ENCODE measurements at regions not wholly inside any gene's neighbourhood (a gene's known extent, or its start where the extent isn't known, plus 50 kb on each side); places are given as distances from the start of the nearest gene placed in this dataset.

- Histone ChIP-seq H3K4me1 (ENCODE audit: control insufficient read depth in 1 of 2, insufficient read depth in 2 of 2, low read length in 2 of 2) (no peaks in the 10 kb centered on the region), H3K9me3 (ENCODE audit: control insufficient read depth, low read length) (no peaks in the 10 kb centered on the region), H3K27ac (ENCODE audit: low read depth in 1 of 2, low read length in 2 of 2) (no peak overlapping the region), H3K4me3 (ENCODE audit: low read length in 2 of 2) (no peak overlapping the region), H3K27me3 (ENCODE audit: control insufficient read depth in 1 of 2, insufficient read depth in 2 of 2, low read length in 1 of 2) (no peaks in the 10 kb centered on the region), H3K36me3 (ENCODE audit: control insufficient read depth in 1 of 2, insufficient read depth in 2 of 2, low read length in 1 of 2) (no peaks in the 10 kb centered on the region)
- no peak for DNase-seq
- intact Hi-C loops (cut with DNase I) = no loop called here
- WGBS, 2 donors = 66% methylated on average over 8 of the region's 8 CpGs
- no peak for ATAC-seq (ENCODE audit: low FRiP score)
Measured at GRCh38 chr1:212495766-212496494, 63.2 kb downstream of the NENF start.

GRCh38 chr1:212496682-212497081 lies 64.0 kb downstream of the NENF start:
- no peaks in the 10 kb centered on the region for H3K36me3 ChIP-seq (ENCODE audit: control insufficient read depth in 1 of 2, insufficient read depth in 2 of 2, low read length in 1 of 2)
- no peaks in the 10 kb centered on the region for H3K9me3 ChIP-seq (ENCODE audit: control insufficient read depth, low read length)
- H3K4me1 ChIP-seq (ENCODE audit: control insufficient read depth in 1 of 2, insufficient read depth in 2 of 2, low read length in 2 of 2) = no peaks in the 10 kb centered on the region
- 95 to 96% methylated on average over 4 of the region's 4 CpGs for WGBS, 2 donors
- intact Hi-C loops (cut with DNase I) = no loop called here
- no peak for DNase-seq
- no peak overlapping the region for H3K27ac ChIP-seq (ENCODE audit: low read depth in 1 of 2, low read length in 2 of 2)
- no peak for ATAC-seq (ENCODE audit: low FRiP score)
- no peaks in the 10 kb centered on the region for H3K27me3 ChIP-seq (ENCODE audit: control insufficient read depth in 1 of 2, insufficient read depth in 2 of 2, low read length in 1 of 2)
- no peak overlapping the region for H3K4me3 ChIP-seq (ENCODE audit: low read length in 2 of 2)

GRCh38 chr1:212497553-212497952 lies 64.8 kb downstream of the NENF start:
- H3K36me3 ChIP-seq (ENCODE audit: control insufficient read depth in 1 of 2, insufficient read depth in 2 of 2, low read length in 1 of 2) = no peaks in the 10 kb centered on the region
- no peak overlapping the region for H3K4me3 ChIP-seq (ENCODE audit: low read length in 2 of 2)

GRCh38 chr1:212498283-212499040 lies 65.7 kb downstream of the NENF start:
- Histone ChIP-seq H3K27ac (ENCODE audit: low read depth in 1 of 2, low read length in 2 of 2) (no peak overlapping the region), H3K27me3 (ENCODE audit: control insufficient read depth in 1 of 2, insufficient read depth in 2 of 2, low read length in 1 of 2) (no peaks in the 10 kb centered on the region), H3K4me3 (ENCODE audit: low read length in 2 of 2) (no peak overlapping the region), H3K36me3 (ENCODE audit: control insufficient read depth in 1 of 2, insufficient read depth in 2 of 2, low read length in 1 of 2) (no peaks in the 10 kb centered on the region), H3K4me1 (ENCODE audit: control insufficient read depth in 1 of 2, insufficient read depth in 2 of 2, low read length in 2 of 2) (no peaks in the 10 kb centered on the region), H3K9me3 (ENCODE audit: control insufficient read depth, low read length) (no peaks in the 10 kb centered on the region)
- no peak for DNase-seq
- 50 to 55% methylated on average over 9 of the region's 9 CpGs for WGBS, 2 donors
- no peak for ATAC-seq (ENCODE audit: low FRiP score)
- intact Hi-C loops (cut with DNase I) = no loop called here

More at GRCh38 chr1:212497553-212497952, 64.8 kb downstream of the NENF start:
- no peaks in the 10 kb centered on the region for H3K9me3 ChIP-seq (ENCODE audit: control insufficient read depth, low read length)
- DNase-seq (no peak), ATAC-seq (ENCODE audit: low FRiP score) (no peak)
- H3K4me1 ChIP-seq (ENCODE audit: control insufficient read depth in 1 of 2, insufficient read depth in 2 of 2, low read length in 2 of 2) = no peaks in the 10 kb centered on the region
- H3K27ac ChIP-seq (ENCODE audit: low read depth in 1 of 2, low read length in 2 of 2) = no peak overlapping the region
- WGBS, 2 donors = 95 to 97% methylated on average over 3 of the region's 3 CpGs
- intact Hi-C loops (cut with DNase I) = no loop called here
- H3K27me3 ChIP-seq (ENCODE audit: control insufficient read depth in 1 of 2, insufficient read depth in 2 of 2, low read length in 1 of 2) = no peaks in the 10 kb centered on the region

GRCh38 chr1:212500351-212500750 lies 67.6 kb downstream of the NENF start:
- DNase-seq = no peak
- Histone ChIP-seq H3K4me3 (ENCODE audit: low read length in 2 of 2) (no peak overlapping the region), H3K36me3 (ENCODE audit: control insufficient read depth in 1 of 2, insufficient read depth in 2 of 2, low read length in 1 of 2) (no peaks in the 10 kb centered on the region), H3K27me3 (ENCODE audit: control insufficient read depth in 1 of 2, insufficient read depth in 2 of 2, low read length in 1 of 2) (no peaks in the 10 kb centered on the region), H3K4me1 (ENCODE audit: control insufficient read depth in 1 of 2, insufficient read depth in 2 of 2, low read length in 2 of 2) (no peaks in the 10 kb centered on the region), H3K9me3 (ENCODE audit: control insufficient read depth, low read length) (no peaks in the 10 kb centered on the region), H3K27ac (ENCODE audit: low read depth in 1 of 2, low read length in 2 of 2) (no peak overlapping the region)
- intact Hi-C loops (cut with DNase I) = no loop called here
- no peak for ATAC-seq (ENCODE audit: low FRiP score)
- WGBS, 2 donors = 97% methylated on average over 6 of the region's 6 CpGs

- no peak for DNase-seq
- ATAC-seq (ENCODE audit: low FRiP score) = no peak
- Histone ChIP-seq H3K9me3 (ENCODE audit: control insufficient read depth, low read length) (no peaks in the 10 kb centered on the region), H3K27me3 (ENCODE audit: control insufficient read depth in 1 of 2, insufficient read depth in 2 of 2, low read length in 1 of 2) (no peaks in the 10 kb centered on the region), H3K4me1 (ENCODE audit: control insufficient read depth in 1 of 2, insufficient read depth in 2 of 2, low read length in 2 of 2) (no peaks in the 10 kb centered on the region), H3K4me3 (ENCODE audit: low read length in 2 of 2) (no peak overlapping the region), H3K36me3 (ENCODE audit: control insufficient read depth in 1 of 2, insufficient read depth in 2 of 2, low read length in 1 of 2) (no peaks in the 10 kb centered on the region), H3K27ac (ENCODE audit: low read depth in 1 of 2, low read length in 2 of 2) (no peak overlapping the region)
- WGBS, 2 donors = 97 to 100% methylated on average over 1 of the region's 1 CpG
- intact Hi-C loops (cut with DNase I) = no loop called here
Measured at GRCh38 chr1:212500983-212501382, 68.3 kb downstream of the NENF start.

- Histone ChIP-seq H3K9me3 (ENCODE audit: control insufficient read depth, low read length) (no peaks in the 10 kb centered on the region), H3K4me1 (ENCODE audit: control insufficient read depth in 1 of 2, insufficient read depth in 2 of 2, low read length in 2 of 2) (no peaks in the 10 kb centered on the region), H3K27ac (ENCODE audit: low read depth in 1 of 2, low read length in 2 of 2) (no peak overlapping the region), H3K36me3 (ENCODE audit: control insufficient read depth in 1 of 2, insufficient read depth in 2 of 2, low read length in 1 of 2) (no peaks in the 10 kb centered on the region), H3K4me3 (ENCODE audit: low read length in 2 of 2) (no peak overlapping the region), H3K27me3 (ENCODE audit: control insufficient read depth in 1 of 2, insufficient read depth in 2 of 2, low read length in 1 of 2) (no peaks in the 10 kb centered on the region)
- intact Hi-C loops (cut with DNase I) = no loop called here
- ATAC-seq (ENCODE audit: low FRiP score) (no peak), DNase-seq (no peak)
- 96% methylated on average over 3 of the region's 3 CpGs for WGBS, 2 donors
Measured at GRCh38 chr1:212503714-212504113, 71.0 kb downstream of the NENF start.

- intact Hi-C loops (cut with DNase I) = no loop called here
- no peaks in the 10 kb centered on the region for H3K36me3 ChIP-seq (ENCODE audit: control insufficient read depth in 1 of 2, insufficient read depth in 2 of 2, low read length in 1 of 2)
- DNase-seq (no peak), ATAC-seq (ENCODE audit: low FRiP score) (no peak)
- WGBS, 2 donors = 89 to 94% methylated on average over 4 of the region's 4 CpGs
- H3K27me3 ChIP-seq (ENCODE audit: control insufficient read depth in 1 of 2, insufficient read depth in 2 of 2, low read length in 1 of 2) = no peaks in the 10 kb centered on the region
- no peak overlapping the region for H3K27ac ChIP-seq (ENCODE audit: low read depth in 1 of 2, low read length in 2 of 2)
- H3K4me3 ChIP-seq (ENCODE audit: low read length in 2 of 2) = no peak overlapping the region
- H3K9me3 ChIP-seq (ENCODE audit: control insufficient read depth, low read length) = no peaks in the 10 kb centered on the region
- no peaks in the 10 kb centered on the region for H3K4me1 ChIP-seq (ENCODE audit: control insufficient read depth in 1 of 2, insufficient read depth in 2 of 2, low read length in 2 of 2)
Measured at GRCh38 chr1:212504171-212504803, 71.6 kb downstream of the NENF start.

GRCh38 chr1:212506666-212507065 lies 73.9 kb downstream of the NENF start:
- no peak overlapping the region for H3K27ac ChIP-seq (ENCODE audit: low read depth in 1 of 2, low read length in 2 of 2)
- no peaks in the 10 kb centered on the region for H3K27me3 ChIP-seq (ENCODE audit: control insufficient read depth in 1 of 2, insufficient read depth in 2 of 2, low read length in 1 of 2)
- no peaks in the 10 kb centered on the region for H3K36me3 ChIP-seq (ENCODE audit: control insufficient read depth in 1 of 2, insufficient read depth in 2 of 2, low read length in 1 of 2)
- DNase-seq (no peak), ATAC-seq (ENCODE audit: low FRiP score) (no peak)
- intact Hi-C loops (cut with DNase I) = no loop called here
- H3K9me3 ChIP-seq (ENCODE audit: control insufficient read depth, low read length) = no peaks in the 10 kb centered on the region
- no peaks in the 10 kb centered on the region for H3K4me1 ChIP-seq (ENCODE audit: control insufficient read depth in 1 of 2, insufficient read depth in 2 of 2, low read length in 2 of 2)
- H3K4me3 ChIP-seq (ENCODE audit: low read length in 2 of 2) = no peak overlapping the region
